ENCODE measurements at regions not wholly inside any gene's neighbourhood (a gene's known extent, or its start where the extent isn't known, plus 50 kb on each side); places are given as distances from the start of the nearest gene placed in this dataset.

GRCh38 chr16:65229191-65229662, 107.4 kb upstream of the CDH11 start:
- 59 to 65% methylated on average over 3 of the region's 3 CpGs for WGBS, 2 donors
- no peaks in the 10 kb centered on the region for H3K36me3 ChIP-seq (replicated peaks in 1 of 2; ENCODE audit: insufficient read depth in 1 of 2, low read depth in 2 of 2)
- no peaks in the 10 kb centered on the region for H3K9me3 ChIP-seq
- no peak overlapping the region for H3K4me3 ChIP-seq
- no peaks in the 10 kb centered on the region for H3K27me3 ChIP-seq
- no peak for ATAC-seq
- no peaks in the 10 kb centered on the region for H3K4me1 ChIP-seq
- no peak for TF ChIP-seq POLR2A (IDR thresholded peaks at IDR 0.05)
- TF ChIP-seq CTCF (IDR thresholded peaks at IDR 0.05): no peak
- intact Hi-C loops (cut with DNase I): no loop called here
- DNase-seq: no peak
- H3K27ac ChIP-seq: no peak overlapping the region

GRCh38 chr16:65227150-65227835, 105.4 kb upstream of the CDH11 start:
- ATAC-seq: no peak
- H3K36me3 ChIP-seq (replicated peaks in 1 of 2; ENCODE audit: insufficient read depth in 1 of 2, low read depth in 2 of 2): no peaks in the 10 kb centered on the region
- H3K27ac ChIP-seq: no peak overlapping the region
- intact Hi-C loops (cut with DNase I): no loop called here
- H3K4me3 ChIP-seq: no peak overlapping the region
- no peak for TF ChIP-seq CTCF (IDR thresholded peaks at IDR 0.05)
- TF ChIP-seq POLR2A (IDR thresholded peaks at IDR 0.05): no peak
- 59 to 77% methylated on average over 1 of the region's 1 CpG for WGBS, 2 donors
- no peaks in the 10 kb centered on the region for H3K4me1 ChIP-seq
- H3K27me3 ChIP-seq: no peaks in the 10 kb centered on the region
- no peaks in the 10 kb centered on the region for H3K9me3 ChIP-seq
- no peak for DNase-seq

- WGBS, 2 donors: 53 to 74% methylated on average over 1 of the region's 1 CpG
- no peaks in the 10 kb centered on the region for H3K9me3 ChIP-seq
- H3K4me1 ChIP-seq: no peaks in the 10 kb centered on the region
- intact Hi-C loops (cut with DNase I): no loop called here
- H3K36me3 ChIP-seq (replicated peaks in 1 of 2; ENCODE audit: insufficient read depth in 1 of 2, low read depth in 2 of 2): no peaks in the 10 kb centered on the region
- no peak overlapping the region for H3K4me3 ChIP-seq
- H3K27ac ChIP-seq: no peak overlapping the region
- TF ChIP-seq CTCF (IDR thresholded peaks at IDR 0.05): no peak
- no peak for TF ChIP-seq POLR2A (IDR thresholded peaks at IDR 0.05)
- DNase-seq (no peak), ATAC-seq (no peak)
- H3K27me3 ChIP-seq: no peaks in the 10 kb centered on the region
Observed at GRCh38 chr16:65226077-65226476, 104.2 kb upstream of the CDH11 start.

- 43 to 56% methylated on average over 5 of the region's 5 CpGs for WGBS, 2 donors
- H3K36me3 ChIP-seq (replicated peaks in 1 of 2; ENCODE audit: insufficient read depth in 1 of 2, low read depth in 2 of 2): no peaks in the 10 kb centered on the region
- H3K4me1 ChIP-seq: no peaks in the 10 kb centered on the region
- H3K27ac ChIP-seq: no peak overlapping the region
- DNase-seq (no peak), ATAC-seq (no peak)
- H3K9me3 ChIP-seq: no peaks in the 10 kb centered on the region
- H3K4me3 ChIP-seq: no peak overlapping the region
- intact Hi-C loops (cut with DNase I): no loop called here
- TF ChIP-seq CTCF (IDR thresholded peaks at IDR 0.05): no peak
- no peak for TF ChIP-seq POLR2A (IDR thresholded peaks at IDR 0.05)
- no peaks in the 10 kb centered on the region for H3K27me3 ChIP-seq
Observed at GRCh38 chr16:65225488-65225887, 103.6 kb upstream of the CDH11 start.

- 41 to 52% methylated on average over 1 of the region's 1 CpG for WGBS, 2 donors
- no peaks in the 10 kb centered on the region for H3K4me1 ChIP-seq
- DNase-seq: no peak
- TF ChIP-seq CTCF (IDR thresholded peaks at IDR 0.05) (no peak), POLR2A (IDR thresholded peaks at IDR 0.05) (no peak)
- no peak for ATAC-seq
- no peaks in the 10 kb centered on the region for H3K27me3 ChIP-seq
- H3K9me3 ChIP-seq: no peaks in the 10 kb centered on the region
- intact Hi-C loops (cut with DNase I): no loop called here
- H3K36me3 ChIP-seq (replicated peaks in 1 of 2; ENCODE audit: insufficient read depth in 1 of 2, low read depth in 2 of 2): no peaks in the 10 kb centered on the region
- H3K4me3 ChIP-seq: no peak overlapping the region
- H3K27ac ChIP-seq: no peak overlapping the region
Observed at GRCh38 chr16:65224994-65225393, 103.1 kb upstream of the CDH11 start.
